BJ (cell line): ENCODE measurements at regions not wholly inside any gene's neighbourhood (a gene's known extent, or its start where the extent isn't known, plus 50 kb on each side); places are given as distances from the start of the nearest gene placed in this dataset.
A peak's percentile ranks its signal among the peaks of the same experiment; 100 is the strongest.

ENCODE experiments used
- CTCF ChIA-PET: fragments of 350-600 bp; formaldehyde crosslinking; extraction: SDS; loops from one replicate; lab custom pipeline; 2021; ENCODE audit warnings: antibody characterized with exemption, inconsistent platforms; lab: Yijun Ruan, JAX
- POLR2A ChIA-PET: fragments of 300-600 bp; sonication (Branson Sonifier 250); formaldehyde crosslinking; extraction: SDS; loops from one replicate; lab custom pipeline; 2021; ENCODE audit warnings: antibody characterized with exemption; lab: Charles Lee
- DNase-seq: peaks from one replicate; pipeline ENCODE4 v3.0.0-alpha.2; 2011; ENCODE audit warnings: low read depth
- H3K27me3 ChIP-seq: 2 replicates; pipeline ENCODE4 v1.6.0; 2011; ENCODE audit warnings: low read length; ENCODE audit not compliant: control insufficient read depth, insufficient read depth
- H3K36me3 ChIP-seq: 2 replicates; pipeline ENCODE4 v1.5.1; 2011; ENCODE audit warnings: low read length; ENCODE audit not compliant: control insufficient read depth, insufficient read depth
- H3K4me3 ChIP-seq: 2 replicates; pipeline ENCODE4 v1.5.1; 2011; ENCODE audit warnings: low read depth, mild to moderate bottlenecking, control low read depth, low read length
- CTCF ChIP-seq: IDR thresholded peaks from 2 replicates; pipeline ENCODE4 v1.5.1; 2011; ENCODE audit warnings: low read depth, mild to moderate bottlenecking, control low read depth, inconsistent platforms, low read length, moderate library complexity; ENCODE audit not compliant: insufficient read depth

DNA sequence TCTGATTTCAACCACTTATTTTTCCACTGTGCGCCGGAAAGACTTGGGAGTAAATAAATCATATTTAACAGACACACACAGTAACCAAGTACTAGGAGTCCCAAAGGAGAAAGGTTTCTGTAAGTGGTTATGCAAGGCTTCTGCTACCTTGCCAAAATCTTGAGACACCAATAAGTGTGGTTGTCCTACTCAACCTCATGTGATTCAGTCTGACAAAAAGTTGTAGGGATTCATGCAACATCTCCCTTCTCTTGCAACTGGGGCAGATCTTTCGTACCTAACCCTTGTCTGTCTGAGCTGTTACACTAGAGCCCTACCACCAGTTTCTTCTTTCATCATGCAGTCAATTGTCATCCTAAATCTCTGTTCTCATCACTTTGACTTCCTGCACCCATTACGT lies 69.9 kb upstream of the NUDT7 start:
- H3K27me3 ChIP-seq = no peaks in the 10 kb centered on the region
- CTCF ChIA-PET = no interaction called here
- no peak overlapping the region for H3K4me3 ChIP-seq
- DNase-seq = no peak
- POLR2A ChIA-PET = no interaction called here
- H3K36me3 ChIP-seq = no peaks in the 10 kb centered on the region
- TF ChIP-seq CTCF = no peak

- ChIA-PET POLR2A (no interaction called here), CTCF (no interaction called here)
- DNase-seq = no peak
- no peaks in the 10 kb centered on the region for H3K27me3 ChIP-seq
- no peaks in the 10 kb centered on the region for H3K36me3 ChIP-seq
- H3K4me3 ChIP-seq = no peak overlapping the region
- no peak for TF ChIP-seq CTCF
These were observed 65.3 kb upstream of the NUDT7 start for GRCh38 chr16:77657016-77657415.

- no peak for DNase-seq
- Histone ChIP-seq H3K36me3 (no peaks in the 10 kb centered on the region), H3K27me3 (no peaks in the 10 kb centered on the region), H3K4me3 (no peak overlapping the region)
- ChIA-PET POLR2A (no interaction called here), CTCF (interaction anchor here (0.9 kb wide), 1 partner anchor 61 kb away, joined by 4 read pairs; no protein-coding TSS in a partner anchor)
- peak; percentile 40; the same call in 1 of the 2 replicates for TF ChIP-seq CTCF
These were observed 62.0 kb upstream of the NUDT7 start for GRCh38 chr16:77660311-77660710.

DNA sequence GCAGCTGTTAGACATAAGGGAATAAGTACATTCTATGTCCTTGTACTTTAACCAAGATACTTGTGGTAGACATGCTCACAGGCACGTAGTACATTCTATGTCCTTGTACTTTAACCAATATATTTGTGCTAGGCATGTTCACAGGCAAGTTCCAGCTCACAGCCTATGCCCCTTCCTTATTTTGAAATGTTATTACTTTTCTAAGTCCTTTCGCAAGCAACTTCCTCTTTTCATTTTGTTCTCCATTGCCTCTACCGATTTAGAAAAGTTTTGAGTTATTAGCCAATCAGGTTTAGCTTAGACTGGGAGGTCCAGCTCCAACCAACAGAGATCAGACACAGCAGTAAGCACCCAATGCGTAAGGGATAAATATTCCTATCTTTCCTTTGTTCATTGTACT lies 60.1 kb upstream of the NUDT7 start:
- TF ChIP-seq CTCF = no peak
- CTCF ChIA-PET = no interaction called here
- Histone ChIP-seq H3K27me3 (no peaks in the 10 kb centered on the region), H3K36me3 (no peaks in the 10 kb centered on the region), H3K4me3 (no peak overlapping the region)
- no peak for DNase-seq
- POLR2A ChIA-PET = no interaction called here

- no peak for DNase-seq
- Histone ChIP-seq H3K27me3 (no peaks in the 10 kb centered on the region), H3K4me3 (no peak overlapping the region), H3K36me3 (no peaks in the 10 kb centered on the region)
- POLR2A ChIA-PET = no interaction called here
- CTCF ChIA-PET = no interaction called here
- TF ChIP-seq CTCF = no peak
These were observed 58.6 kb upstream of the NUDT7 start for GRCh38 chr16:77663711-77664110.
